Pancreas (tissue), 10 donors: ENCODE measurements at regions not wholly inside any gene's neighbourhood (a gene's known extent, or its start where the extent isn't known, plus 50 kb on each side); places are given as distances from the start of the nearest gene placed in this dataset.
A peak's percentile ranks its signal among the peaks of the same experiment; 100 is the strongest.

ENCODE experiments used
- ATAC-seq, 4 donors: fragments of 200-7000 bp; cut with Tn5 transposase; one replicate each; pipeline versions ENCODE4 v1.8.0 to v1.9.1; 2020; ENCODE audit warnings: mild to moderate bottlenecking in 4 of 4, moderate library complexity in 4 of 4
- DNase-seq, 6 donors: peaks; one replicate each; pipeline ENCODE4 v3.0.0-alpha.2; 2020
- FAIRE-seq: peaks from 2 replicates; lab custom pipeline; 2012; peaks lifted over from hg19 to GRCh38; lab: Jason Lieb, UNC
- H3K27ac ChIP-seq, 4 donors: fragments of 200-600 bp; sonication (generic); 1 replicate in 3 of 4; 2 replicates in 1 of 4; pipeline versions ENCODE4 v1.5.0 to v1.8.0; 2020
- H3K27me3 ChIP-seq, 4 donors: fragments of 200-600 bp; one replicate each; pipeline ENCODE4 v1.8.0; 2021
- H3K36me3 ChIP-seq, 3 donors: fragments of 200-600 bp; sonication (generic) in 1 of 3; one replicate each; pipeline versions ENCODE4 v1.5.0 to v1.8.0; 2020 to 2021
- H3K4me1 ChIP-seq, 3 donors: fragments of 200-600 bp; one replicate each; pipeline ENCODE4 v1.8.0; 2021
- H3K4me3 ChIP-seq, 4 donors: fragments of 200-600 bp; sonication (generic) in 2 of 4; one replicate each; pipeline versions ENCODE4 v1.5.0 to v1.8.0; 2020 to 2021
- H3K9me3 ChIP-seq, 4 donors: fragments of 200-600 bp; one replicate each; pipeline ENCODE4 v1.8.0; 2021
- WGBS, 2 donors: extraction: QIAGEN DNeasy Blood & Tissue Kit; methylation state at CpG; one replicate each; pipeline ENCODE4 v1.1.7; 2013; 5-methylcytosine and 5-hydroxymethylcytosine counted together
- intact Hi-C, 3 donors: fragments of 100-400 bp; cut with DNase I; formaldehyde crosslinking; loops; one replicate each; pipeline versions ENCODE4 v1.11.1 to v1.14.2; 2022
- TF ChIP-seq, protein P1 (sequence below), 4 donors: fragments of 200-600 bp; sonication (generic) in 3 of 4; IDR thresholded peaks; one replicate each; pipeline versions ENCODE4 v1.5.0 to v1.8.0; 2021; ENCODE audit warnings: antibody characterized with exemption in 4 of 4
- donor health status: healthy with polysubstance abuse.
- donor health status: DM: no; HTN: no; CAD: no; lungs with moderate emphysema.
- donor health status: DM: no; HTN: no; CAD: no.
- donor health status: control.
- donor health status: control.
- donor health status: Bipolar disorder and iron deficiency.
- donor health status: DM: yes; HTN: yes; CAD: no.
- donor health status: DM: no; HTN: no; CAD: no.
- donor health status: DM: no; HTN: no; CAD: no.
- donor health status: DM: yes; HTN: yes; CAD: no.

GRCh38 chr20:43248341-43248740 lies 58.6 kb upstream of the PTPRT start:
- Histone ChIP-seq H3K27ac (no peak overlapping the region), H3K27me3 (peaks cover 0 to 3% (median 0%) of the 10 kb centered on the region in 4 donors), H3K36me3 (no peaks in the 10 kb centered on the region), H3K4me1 (no peaks in the 10 kb centered on the region), H3K4me3 (no peak overlapping the region), H3K9me3 (no peaks in the 10 kb centered on the region)
- DNase-seq (no peak), ATAC-seq (no peak), FAIRE-seq (no peak)
- intact Hi-C loops, result no loop called here
- TF ChIP-seq, protein P1, sequence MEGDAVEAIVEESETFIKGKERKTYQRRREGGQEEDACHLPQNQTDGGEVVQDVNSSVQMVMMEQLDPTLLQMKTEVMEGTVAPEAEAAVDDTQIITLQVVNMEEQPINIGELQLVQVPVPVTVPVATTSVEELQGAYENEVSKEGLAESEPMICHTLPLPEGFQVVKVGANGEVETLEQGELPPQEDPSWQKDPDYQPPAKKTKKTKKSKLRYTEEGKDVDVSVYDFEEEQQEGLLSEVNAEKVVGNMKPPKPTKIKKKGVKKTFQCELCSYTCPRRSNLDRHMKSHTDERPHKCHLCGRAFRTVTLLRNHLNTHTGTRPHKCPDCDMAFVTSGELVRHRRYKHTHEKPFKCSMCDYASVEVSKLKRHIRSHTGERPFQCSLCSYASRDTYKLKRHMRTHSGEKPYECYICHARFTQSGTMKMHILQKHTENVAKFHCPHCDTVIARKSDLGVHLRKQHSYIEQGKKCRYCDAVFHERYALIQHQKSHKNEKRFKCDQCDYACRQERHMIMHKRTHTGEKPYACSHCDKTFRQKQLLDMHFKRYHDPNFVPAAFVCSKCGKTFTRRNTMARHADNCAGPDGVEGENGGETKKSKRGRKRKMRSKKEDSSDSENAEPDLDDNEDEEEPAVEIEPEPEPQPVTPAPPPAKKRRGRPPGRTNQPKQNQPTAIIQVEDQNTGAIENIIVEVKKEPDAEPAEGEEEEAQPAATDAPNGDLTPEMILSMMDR (IDR thresholded peaks at IDR 0.05), result no peak
- 44 to 76% methylated on average over 2 of the region's 2 CpGs for WGBS, 2 donors

DNA sequence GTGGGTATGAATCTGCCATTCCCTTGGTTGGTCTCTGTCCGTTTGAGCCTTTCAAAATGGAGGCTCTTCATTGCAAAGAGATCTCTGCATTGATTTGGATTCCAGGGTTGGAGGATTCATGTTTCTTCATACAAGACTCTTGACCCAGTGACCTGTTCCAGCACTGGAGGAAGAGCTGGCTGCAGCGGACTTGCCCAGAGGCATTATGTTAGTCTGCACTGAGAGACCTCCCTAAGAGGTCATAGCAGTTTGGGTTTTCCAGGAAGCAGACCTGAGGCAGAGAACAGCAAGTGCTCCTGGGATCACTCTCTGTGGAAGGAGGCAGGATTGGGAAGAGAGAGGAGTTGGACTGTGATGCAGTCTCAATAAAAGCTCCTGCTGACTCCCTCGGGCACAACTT lies 57.7 kb upstream of the PTPRT start:
- FAIRE-seq, result no peak
- TF ChIP-seq, protein P1 (IDR thresholded peaks at IDR 0.05), result no peak
- no peak for DNase-seq
- intact Hi-C loops, result no loop called here
- 32 to 43% methylated on average over 3 of the region's 3 CpGs for WGBS, 2 donors
- H3K4me1 ChIP-seq, result no peaks in the 10 kb centered on the region
- no peak for ATAC-seq
- no peaks in the 10 kb centered on the region for H3K36me3 ChIP-seq
- no peaks in the 10 kb centered on the region for H3K9me3 ChIP-seq
- H3K27me3 ChIP-seq, result peaks cover 0 to 3% (median 0%) of the 10 kb centered on the region in 4 donors
- no peak overlapping the region for H3K27ac ChIP-seq
- H3K4me3 ChIP-seq, result no peak overlapping the region

DNA sequence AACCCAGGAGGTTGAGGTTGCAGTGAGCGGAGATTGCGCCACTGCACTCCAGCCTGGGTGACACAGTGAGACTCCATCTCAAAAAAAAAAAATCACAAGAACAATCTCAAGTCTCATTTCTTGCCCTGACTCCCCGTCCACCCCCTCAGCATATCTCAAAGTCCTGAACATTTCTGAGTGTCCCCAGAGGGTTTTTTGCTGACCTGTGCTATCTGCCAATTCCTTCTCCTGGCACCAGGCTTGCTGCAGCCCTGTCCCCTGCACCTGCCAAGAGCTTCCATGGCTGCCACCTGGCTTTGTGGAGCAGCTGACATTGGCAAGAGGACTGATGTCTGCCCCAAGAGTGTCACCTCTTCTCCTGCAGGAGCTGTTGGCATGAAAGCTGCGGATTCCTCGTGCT lies 54.9 kb upstream of the PTPRT start:
- Histone ChIP-seq H3K27me3 (no peaks in the 10 kb centered on the region), H3K9me3 (no peaks in the 10 kb centered on the region), H3K27ac (no peak overlapping the region), H3K4me3 (no peak overlapping the region), H3K4me1 (no peaks in the 10 kb centered on the region), H3K36me3 (no peaks in the 10 kb centered on the region)
- DNase-seq (no peak), FAIRE-seq (no peak), ATAC-seq (no peak)
- intact Hi-C loops, result no loop called here
- TF ChIP-seq, protein P1 (IDR thresholded peaks at IDR 0.05), result no peak
- 64 to 74% methylated on average over 5 of the region's 5 CpGs for WGBS, 2 donors

DNA sequence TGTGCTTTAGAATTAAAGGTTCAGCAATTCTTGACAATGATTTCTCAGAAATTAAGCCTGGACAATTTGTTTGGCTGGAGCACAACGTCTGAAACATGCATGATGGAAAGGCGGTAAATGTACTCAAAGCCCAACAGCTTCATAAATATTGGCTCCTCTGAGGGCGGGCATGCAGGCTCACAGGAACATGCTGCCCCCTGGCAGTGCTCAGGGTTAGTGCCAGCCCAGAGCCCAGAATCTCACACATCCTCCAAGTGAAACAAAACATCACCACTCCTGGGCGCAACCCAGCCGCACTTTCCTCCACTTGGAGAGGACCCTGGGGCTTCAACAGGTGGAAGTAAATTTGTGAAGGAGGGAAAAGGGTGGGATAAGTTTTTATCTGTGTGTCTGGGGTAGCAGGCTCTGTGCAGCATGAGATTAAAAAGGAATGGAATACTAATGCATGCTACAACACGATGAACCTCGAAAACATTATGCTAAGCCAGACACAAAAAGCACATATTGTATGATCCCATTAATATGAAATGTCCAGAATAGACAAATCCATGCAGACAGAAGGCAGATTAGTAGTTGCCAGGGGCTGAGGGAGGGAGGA lies 54.1 kb upstream of the PTPRT start:
- ATAC-seq, result peak in 3 of 4 donors; percentile 50 to 71 (median 66)
- Histone ChIP-seq H3K27me3 (no peaks in the 10 kb centered on the region), H3K4me1 (no peaks in the 10 kb centered on the region), H3K36me3 (no peaks in the 10 kb centered on the region), H3K9me3 (no peaks in the 10 kb centered on the region), H3K27ac (no peak overlapping the region), H3K4me3 (no peak overlapping the region)
- FAIRE-seq, result no peak
- peak in 2 of 6 donors; percentile 10 to 20 for DNase-seq
- 41 to 43% methylated on average over 7 of the region's 7 CpGs for WGBS, 2 donors
- intact Hi-C loops, result no loop called here
- TF ChIP-seq, protein P1 (IDR thresholded peaks at IDR 0.05), result peak in 1 of 4 donors; percentile 8

DNA sequence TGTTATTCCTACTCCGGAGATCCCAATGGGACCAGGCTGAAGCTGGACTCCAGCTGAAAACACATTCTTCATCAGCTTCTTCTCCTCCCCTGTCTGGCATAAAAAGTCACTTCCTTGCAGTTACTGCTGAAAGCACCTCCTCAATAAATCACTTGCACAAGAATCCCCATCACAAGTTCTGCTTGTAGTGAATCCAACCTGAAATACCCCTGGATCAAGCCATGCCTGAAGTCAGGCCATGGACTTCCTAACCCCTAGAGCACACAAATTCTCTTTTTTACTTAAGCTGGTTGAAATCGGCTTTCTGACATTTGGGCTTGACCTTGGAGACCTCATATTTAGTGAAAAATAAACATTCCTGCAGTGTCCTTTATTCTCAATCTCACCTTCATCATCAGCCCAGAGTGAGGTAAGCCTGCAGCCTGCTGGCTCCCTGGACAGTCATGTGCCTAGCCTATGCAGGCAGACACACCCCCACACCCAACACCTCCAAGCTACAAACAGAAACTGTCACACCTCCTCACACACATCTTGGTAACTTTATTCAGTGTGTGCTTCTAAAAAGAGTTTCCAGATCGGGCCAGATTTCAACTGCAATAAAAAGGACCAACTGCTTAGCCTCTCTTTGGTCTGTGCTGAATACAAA lies 51.5 kb upstream of the PTPRT start:
- no peak for FAIRE-seq
- no peaks in the 10 kb centered on the region for H3K4me1 ChIP-seq
- H3K27me3 ChIP-seq, result no peaks in the 10 kb centered on the region
- intact Hi-C loops, result no loop called here
- no peak overlapping the region for H3K27ac ChIP-seq
- ATAC-seq, result no peak
- no peaks in the 10 kb centered on the region for H3K9me3 ChIP-seq
- no peak overlapping the region for H3K4me3 ChIP-seq
- TF ChIP-seq, protein P1 (IDR thresholded peaks at IDR 0.05), result no peak
- no peaks in the 10 kb centered on the region for H3K36me3 ChIP-seq
- 50 to 64% methylated on average over 3 of the region's 3 CpGs for WGBS, 2 donors
- no peak for DNase-seq
